NCI-H2029 (cell line): ENCODE measurements at regions not wholly inside any gene's neighbourhood (a gene's known extent, or its start where the extent isn't known, plus 50 kb on each side); places are given as distances from the start of the nearest gene placed in this dataset.

Experiments used
- DNase-seq: peaks from one replicate; lab custom pipeline; 2025; lab: John Stamatoyannopoulos, UW

DNA sequence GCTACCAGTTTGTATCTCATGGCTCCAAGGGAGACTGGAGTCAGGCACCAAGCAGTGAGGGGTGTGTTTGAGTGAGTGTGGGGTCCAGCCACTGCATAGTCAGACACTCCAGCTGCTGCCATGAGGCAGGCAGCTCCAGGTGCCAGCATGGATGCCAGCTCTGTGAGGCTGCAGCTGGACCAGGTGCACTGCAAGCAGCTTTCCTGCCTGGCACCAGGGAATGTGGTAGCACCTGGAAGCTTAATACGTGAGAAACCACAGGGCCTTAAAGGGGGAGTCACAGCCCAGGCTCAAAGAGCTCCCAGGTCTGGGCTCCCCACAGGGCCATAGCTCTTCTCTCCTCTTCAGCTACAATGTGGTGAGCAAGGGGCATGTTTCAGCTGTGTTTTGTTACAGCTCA is 817.8 kb upstream of the LUZP2 start:
- DNase-seq, result no peak

DNA sequence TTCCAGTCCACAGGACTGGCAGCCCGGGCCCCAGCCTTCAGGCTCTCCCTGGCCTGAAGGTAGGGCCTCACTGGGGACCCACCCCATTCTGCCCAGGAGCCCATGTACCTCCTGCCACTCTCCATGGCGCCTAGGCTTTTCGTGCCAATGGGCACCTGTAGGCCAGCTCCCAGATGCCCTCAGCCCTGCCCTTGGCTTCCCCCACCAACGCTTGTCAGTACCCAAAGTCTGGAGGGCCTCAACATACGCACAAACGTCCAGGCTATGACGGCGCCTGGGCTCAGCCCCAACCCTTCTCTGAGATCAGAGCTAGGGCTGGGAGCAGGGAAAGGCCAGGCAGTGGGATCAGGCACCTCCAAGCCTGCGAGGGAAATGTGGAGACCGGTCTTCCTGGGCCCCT is 816.9 kb upstream of the LUZP2 start:
- no peak for DNase-seq

DNA sequence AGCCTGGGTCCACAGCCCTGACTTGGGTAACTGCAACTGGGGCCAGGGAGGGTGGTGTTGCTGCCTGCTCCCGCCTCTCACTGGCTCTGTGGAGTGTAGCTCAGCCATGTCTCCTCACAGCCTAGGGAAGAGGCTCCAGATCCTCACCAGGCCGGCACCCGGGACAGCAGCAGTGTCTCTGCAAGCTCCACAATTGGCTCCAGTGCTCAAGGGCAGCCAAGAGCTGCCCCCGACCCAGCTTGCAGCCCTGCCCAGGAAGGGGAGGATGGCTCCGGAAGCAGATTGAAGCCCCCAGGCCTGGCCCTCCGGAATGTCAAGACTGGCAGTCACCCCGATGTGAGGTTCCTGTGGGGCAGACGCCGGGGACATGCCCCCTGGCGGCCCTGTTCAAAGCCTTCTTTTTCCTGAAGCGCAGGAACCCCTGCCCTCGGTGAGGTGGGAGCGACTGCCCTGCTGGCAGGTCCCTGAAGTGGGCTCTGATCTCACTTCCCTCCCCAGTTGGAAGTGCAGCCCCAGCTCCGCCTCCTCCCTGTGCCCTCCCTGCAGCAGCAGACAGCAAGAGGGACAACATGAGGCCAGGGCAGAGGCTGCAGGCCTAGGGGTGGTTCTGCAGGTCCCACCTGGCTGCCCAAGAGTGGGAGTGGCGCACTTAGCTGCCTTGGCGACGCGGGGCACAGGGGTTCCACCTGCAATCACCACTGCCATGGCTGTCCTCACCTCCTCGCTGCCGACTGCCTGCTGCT is 816.2 kb upstream of the LUZP2 start:
- DNase-seq, result no peak

DNA sequence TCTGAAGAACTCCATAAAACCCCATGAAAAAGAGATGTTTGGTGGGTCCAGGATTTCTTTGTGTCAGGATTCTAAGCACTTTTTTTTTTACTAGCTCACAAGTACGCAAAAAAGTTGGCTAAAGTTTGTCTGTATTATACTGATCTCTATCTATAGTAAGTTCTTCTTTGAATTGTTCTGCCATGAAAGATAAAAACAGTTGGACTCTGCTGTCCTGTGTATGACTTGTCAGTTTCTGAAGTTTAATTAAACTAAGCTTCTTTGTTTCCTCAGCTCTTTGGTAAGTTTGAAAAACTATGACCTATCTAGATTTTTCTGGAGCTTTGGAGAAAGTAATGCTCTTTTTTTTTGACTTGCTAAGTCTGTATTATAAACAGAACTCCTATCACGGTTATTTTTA is 812.2 kb upstream of the LUZP2 start:
- DNase-seq, result no peak

DNA sequence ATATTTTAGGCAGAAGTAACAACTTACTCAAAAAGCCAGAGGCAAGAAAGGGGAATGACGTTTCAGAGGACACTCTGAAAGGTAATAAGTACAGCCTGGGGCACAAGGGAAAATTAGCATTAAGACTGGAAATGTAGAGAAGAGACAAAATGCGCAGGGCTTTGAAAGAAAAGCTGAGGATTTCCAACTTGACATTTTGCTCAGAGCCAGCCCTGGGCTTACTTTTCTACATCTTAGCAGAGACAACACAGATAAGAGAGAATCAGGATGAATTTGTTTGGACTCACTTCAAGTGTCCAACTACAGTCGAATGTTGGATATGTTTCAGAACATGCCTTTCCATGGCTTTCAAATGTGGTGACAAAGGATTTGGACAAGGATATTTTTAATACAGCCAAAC is 808.9 kb upstream of the LUZP2 start:
- DNase-seq, result no peak

DNA sequence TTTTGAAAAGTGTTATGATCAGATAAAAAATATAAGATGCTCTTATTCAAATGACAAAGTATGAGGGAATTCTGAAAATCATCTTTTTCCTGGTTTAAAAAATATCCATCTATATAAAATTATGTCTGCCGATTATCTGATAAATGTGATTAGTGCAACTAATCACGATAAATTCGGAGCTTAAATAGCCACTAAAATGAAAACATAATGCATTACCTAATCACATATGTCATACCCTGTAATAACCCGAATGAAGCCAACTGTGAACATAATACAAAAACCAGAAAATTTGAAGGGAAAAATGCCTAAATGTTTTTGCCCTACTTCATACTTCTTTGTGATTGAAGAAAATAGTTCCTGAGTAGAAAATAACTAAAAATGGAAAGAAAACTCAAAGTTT is 808.4 kb upstream of the LUZP2 start:
- DNase-seq, result no peak

DNA sequence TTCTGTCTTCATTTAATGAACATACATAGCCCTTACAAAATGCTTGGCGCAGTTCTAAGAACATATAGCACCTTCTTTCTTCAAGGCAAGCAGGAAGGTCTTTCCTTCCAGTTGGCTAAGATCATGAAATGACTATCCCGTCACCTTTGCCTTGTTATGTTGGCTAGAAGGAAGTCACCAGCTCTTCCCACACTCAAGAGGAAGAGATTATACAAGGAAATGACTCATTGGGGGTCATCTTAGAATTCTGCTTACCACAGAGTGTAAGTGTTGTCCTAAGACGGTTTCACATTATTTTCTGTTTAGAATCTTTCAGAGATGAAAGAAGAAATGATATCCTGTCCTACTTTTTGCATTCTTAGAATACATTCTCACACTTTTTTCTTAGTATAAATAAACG is 808.0 kb upstream of the LUZP2 start:
- DNase-seq, result no peak

DNA sequence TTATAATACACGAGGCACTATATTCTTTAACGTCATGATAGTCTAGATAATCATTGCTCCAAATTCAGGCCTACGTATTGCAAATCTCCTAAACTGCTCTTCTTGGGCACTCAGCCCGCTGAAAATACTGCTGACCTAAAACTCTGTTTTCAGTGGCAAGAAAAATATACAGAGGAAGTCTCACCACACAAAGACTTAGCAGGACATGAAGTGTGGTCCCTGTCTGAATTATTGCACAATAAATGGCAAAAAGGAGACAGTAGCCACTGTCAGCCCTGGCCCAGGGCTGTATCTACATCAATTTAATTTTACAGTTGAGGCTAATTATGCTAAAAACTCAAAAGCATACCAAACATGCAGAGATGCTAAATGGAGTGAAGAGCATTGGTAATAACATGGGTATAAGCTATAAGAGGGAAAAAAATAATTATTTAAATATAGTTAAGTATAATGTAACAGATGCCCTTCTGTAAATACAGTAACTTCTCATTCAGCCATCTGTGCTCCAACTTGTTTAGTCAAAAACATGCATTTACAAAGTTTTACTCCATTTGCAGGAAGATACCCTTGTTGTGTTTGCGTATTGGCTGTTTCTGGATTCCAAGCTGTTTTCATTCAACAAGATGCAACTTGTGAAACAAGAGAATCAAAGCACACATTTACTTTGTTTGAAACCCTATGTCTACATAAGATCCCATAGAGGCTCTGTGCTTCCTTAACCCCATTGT is 800.0 kb upstream of the LUZP2 start:
- no peak for DNase-seq

DNA sequence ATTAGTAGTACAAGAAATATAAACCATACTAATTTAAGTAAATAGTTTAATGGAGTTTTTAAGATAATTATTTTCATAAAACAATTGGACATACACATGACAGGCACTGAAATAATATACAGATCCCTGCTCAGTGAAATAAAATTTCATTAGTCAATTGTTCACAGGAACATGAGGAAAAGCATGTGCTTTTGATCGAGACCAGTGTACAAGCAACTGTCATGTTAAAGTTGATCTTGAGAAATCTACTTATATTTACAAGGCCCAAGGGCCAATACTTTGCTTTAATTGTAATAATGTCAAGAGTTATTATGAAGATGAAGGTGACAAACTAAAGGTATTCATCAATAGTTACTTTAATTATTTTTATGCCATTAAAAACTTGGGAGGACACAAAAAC is 792.7 kb upstream of the LUZP2 start:
- no peak for DNase-seq

DNA sequence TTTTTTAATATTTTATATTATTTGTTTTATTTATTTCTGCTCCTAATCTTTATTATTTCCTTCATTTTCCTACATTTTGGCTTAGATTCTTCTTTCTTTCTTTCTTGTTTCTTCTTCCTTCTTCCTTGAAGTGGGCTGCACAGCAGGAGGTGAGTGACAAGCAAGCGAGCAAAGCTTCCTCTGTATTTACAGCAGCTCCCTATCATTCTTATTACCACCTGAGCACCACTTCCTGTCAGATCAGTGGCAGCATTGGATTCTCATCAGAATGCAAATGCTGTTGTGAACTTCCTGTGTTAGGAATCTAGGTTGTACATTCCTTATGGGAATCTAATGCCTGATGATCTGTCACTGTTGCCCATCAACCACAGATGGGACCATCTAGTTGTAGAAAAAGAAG is 784.9 kb upstream of the LUZP2 start:
- no peak for DNase-seq

DNA sequence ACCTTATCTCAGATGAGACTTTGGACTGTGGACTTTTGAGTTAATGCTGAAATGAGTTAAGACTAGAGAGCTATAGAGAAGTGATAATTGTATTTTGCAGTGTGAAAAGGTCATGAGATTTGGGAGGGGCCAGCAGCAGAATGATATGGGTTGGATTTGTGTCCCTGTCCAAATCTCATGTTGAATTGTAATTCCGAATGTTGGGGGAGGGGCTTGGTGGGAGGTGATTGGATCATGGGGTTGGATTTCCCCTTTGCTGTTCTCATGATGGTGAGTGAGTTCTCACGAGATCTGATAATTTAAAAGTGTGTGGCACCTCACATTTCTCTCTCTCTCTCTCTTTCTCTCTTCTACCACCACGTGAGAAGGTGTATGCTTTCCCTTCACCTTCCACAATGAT is 777.8 kb upstream of the LUZP2 start:
- DNase-seq, result no peak

DNA sequence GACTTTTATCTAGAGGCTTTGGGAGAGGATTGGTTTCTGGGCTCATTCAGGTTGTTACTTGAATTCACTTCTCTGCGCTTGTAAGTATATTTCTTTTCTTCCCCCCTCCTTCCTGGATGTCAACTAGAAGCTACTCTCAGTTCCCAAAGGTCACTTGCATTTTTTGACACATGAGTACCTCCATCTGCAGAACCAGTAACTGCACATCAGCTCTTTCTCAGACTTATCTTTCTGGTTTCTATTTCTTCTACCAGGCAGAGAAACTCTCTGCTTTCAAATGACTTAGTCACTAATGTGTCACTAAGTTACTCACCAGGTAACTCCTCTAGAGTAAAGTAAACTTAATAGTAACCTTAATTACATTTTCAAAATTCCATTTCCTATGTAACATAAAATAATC is 773.0 kb upstream of the LUZP2 start:
- no peak for DNase-seq

DNA sequence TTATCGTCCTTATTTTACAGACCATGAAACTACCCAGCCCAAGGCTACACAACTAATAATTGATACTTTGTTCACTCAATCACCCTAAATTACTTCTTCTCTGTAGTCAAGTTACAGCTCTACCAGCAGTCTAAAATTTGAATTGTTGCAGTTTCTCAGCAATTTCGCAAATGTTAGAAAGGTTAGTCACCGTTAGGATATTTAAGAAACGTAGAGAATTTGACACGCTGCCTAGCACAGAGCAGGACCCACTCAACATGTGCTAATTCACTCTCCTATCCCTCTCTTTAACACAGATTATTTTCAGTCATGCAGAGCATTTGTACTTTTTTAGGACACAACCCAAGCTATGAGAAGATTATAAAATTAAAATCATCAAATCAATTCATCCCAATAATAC is 771.1 kb upstream of the LUZP2 start:
- no peak for DNase-seq

DNA sequence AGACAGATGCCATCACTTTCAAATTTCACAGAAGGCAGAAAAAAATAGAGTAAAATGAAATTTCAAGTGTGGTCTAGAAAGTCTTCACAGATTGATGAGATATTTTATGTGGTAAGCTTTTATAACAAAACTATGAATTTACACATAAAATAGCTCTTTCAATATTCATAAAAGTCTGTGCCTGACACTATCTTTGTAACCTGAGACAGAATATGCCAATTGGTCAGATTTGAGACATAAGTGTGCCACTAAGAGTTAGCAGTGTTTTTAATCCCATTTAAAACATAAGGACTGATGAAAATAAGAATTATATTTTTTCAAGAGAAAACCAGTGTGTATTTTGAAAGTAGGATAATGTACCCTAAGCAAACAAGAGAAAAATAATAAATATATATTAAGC is 769.5 kb upstream of the LUZP2 start:
- no peak for DNase-seq

DNA sequence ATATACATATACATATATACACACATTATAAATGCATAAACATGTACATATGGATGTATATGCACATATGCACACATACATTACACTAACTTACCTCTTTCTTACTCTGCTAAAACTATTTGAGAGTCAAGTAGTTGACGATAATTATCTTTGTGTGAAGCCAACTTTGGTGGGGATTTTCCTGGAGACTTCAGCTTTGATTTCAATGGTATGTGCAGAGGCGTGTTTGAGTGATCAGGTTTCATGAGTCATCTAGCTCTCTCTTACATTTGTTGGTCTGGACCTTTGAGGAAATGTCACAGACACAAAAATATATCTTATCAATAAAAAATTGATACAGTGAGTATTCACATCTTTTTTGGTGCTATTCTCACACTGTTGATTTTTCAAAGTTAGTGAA is 769.1 kb upstream of the LUZP2 start:
- no peak for DNase-seq

DNA sequence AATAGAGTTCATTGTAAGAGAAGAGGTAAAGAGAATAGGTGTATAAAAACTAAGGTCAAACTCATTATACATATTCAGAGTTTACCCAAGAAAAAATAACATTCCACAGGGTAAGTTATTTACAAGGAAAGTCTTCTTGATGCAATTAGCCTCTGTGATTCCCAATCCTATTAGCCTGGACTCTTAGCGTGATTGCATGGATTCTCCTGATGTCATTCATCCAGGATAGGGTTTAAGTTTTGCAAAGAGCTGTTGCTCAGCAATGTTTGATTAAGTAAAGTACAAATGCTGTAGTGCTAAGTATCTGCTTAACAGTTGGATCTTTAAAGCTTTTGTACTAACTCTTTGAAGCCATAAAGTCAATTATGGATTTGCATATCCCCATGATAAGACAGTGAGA is 767.8 kb upstream of the LUZP2 start:
- no peak for DNase-seq

DNA sequence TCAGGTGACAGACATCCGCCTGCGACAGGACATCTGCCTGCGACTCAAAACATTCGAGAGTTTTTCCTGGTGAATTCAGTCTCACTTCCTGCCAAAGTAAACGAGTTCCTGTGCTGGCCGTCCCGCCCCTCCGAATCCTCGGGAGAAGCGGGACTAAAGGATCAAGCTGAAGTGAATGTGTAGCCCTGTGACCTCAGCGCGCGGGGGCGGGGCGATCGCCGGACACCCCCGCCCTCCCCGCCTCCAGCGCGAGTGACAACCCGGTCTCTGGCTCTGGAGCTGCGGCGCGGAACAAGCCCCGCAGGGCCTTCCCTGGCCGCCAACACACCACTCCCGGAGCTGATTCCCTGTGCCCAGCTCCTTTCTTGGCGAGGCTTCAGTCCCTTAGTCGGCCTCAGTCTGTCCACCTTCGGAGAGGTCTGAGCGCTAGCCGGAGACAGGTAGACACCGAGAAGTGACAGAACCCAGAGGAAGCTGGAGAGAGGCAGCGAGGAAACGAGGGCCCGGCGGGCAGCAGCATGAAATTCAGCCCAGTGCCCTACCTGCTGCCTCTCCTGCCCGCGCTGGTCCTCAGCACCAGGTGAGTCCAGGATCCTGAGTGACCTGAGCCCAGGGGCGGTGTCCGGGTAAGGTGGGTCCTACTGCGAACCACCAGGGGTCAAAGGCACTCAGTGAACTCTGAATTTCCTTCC is 766.4 kb upstream of the LUZP2 start:
- peak; percentile 36 for DNase-seq

DNA sequence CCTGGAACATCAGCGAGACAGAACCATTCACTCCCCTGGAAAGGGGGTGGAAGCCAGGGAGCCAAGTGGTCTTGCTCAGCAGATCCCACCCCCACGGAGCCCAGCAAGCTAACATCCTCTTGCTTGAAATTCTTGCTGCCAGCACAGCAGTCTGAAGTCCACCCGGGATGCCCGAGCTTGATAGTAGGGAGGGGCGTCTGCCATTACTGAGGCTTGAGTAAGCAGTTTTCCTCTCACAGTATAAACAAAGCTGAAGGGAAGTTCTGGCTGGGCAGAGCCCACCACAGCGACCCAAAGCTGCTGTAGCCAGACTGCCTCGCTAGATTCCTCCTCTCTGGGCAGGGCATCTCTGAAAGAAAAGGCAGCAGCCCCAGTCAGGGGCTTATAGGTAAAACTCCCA is 764.8 kb upstream of the LUZP2 start:
- no peak for DNase-seq

DNA sequence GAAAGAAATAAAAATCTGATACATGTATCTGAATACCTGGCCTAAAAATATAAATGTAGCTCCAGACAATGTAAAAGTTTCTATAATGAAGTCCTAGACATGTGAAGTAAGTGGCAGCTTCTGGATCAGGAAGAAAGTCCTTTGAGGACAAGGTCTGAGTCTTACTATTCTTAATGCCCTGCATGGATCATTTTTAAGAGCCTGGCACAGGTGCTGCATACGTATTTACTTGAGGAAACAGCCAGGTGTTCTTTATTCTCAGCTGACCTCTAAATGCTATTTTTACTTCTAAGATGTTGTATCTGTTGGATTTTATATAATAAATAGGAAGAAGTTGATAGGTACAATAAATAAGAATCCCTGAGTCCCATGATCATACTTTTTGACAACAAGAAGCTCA is 750.0 kb upstream of the LUZP2 start:
- DNase-seq, result no peak

DNA sequence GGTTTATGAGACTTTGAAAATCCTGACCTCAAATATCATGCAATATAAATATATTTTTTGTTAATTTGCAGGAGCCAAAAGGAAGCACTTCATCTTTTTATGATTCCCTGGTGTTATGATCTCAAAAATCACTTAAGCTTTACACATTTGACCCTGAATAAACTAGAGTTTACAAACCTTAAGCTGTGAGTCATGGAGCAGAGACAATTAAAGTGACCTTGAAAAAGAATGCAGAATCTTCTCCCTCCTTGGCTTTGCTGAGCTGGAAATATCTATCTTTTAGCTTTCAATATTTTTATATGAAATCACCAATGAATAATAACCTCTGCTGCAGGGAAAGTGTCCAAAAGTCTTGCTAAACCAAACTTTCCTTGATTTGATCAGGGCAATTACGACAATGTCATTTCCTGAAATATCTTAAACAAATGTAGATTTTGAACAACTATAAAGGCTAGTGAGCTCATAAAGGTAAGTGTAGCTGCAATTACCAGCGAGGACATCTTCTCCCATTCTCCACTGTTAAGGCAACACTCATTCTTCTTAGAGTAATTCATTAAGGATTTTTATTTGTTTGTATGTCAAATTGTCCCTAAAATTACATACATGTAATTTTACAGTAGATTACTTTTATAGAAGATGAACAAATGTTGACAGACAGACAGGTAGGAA is 747.0 kb upstream of the LUZP2 start:
- no peak for DNase-seq

DNA sequence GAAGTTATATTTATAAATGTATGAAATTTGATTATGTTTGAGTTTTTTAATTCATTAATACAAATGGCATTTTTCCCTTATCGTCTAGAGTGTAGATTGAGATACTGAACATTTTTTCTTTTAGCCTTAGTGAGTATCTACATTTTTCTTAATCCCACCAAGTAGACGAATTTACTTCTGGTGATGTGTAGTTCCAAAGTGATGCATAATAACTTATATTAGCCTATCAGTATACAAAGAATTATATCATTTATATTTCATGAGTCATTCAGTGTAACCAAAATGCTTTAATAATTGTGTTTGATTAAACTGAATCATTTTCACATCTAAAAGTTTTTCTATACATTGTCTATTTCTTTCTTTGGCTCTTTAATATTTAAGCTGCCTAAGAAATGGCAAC is 745.6 kb upstream of the LUZP2 start:
- no peak for DNase-seq

DNA sequence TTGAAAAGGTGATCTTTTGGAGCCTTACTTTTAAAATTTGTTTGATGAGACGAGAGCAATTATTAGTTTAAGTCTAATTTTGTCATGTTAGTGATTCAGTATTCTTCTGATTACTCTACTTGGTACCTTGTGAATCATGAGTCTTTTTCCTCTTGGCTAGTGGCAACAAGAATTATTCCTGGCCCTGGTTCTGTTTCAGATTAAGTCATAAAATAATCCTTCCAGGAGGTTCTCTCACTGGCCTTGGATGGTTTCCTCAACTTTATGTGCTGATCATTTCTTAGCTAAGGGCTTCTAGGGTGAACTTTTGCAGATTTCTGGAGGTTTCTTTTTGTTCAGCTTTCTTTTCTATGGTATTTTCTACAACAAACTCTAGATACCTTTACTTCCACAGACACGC is 741.8 kb upstream of the LUZP2 start:
- no peak for DNase-seq

DNA sequence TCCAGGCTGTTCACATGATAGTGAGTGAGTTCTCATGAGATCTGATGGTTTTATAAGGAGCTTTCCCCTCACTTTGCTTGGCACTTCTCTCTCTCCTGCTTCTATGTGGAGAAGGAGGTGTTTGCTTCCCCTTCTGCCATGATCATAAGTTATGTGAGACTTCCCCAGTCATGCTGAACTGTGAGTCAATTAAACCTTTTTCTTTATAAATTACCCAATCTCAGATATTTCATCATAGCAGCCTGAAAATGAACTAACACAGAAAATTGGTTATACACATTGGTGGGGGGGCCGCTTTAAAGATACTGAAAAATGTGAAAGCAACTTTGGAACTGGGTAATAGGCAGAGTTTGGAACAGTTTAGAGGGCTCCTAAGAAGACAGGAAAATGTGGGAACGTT is 741.1 kb upstream of the LUZP2 start:
- no peak for DNase-seq
